Upper lobe of left lung (tissue), 6 donors: ENCODE measurements at regions not wholly inside any gene's neighbourhood (a gene's known extent, or its start where the extent isn't known, plus 50 kb on each side); places are given as distances from the start of the nearest gene placed in this dataset.
"Not testable (repeated sequence)": the region's sequence is repeated elsewhere in the genome, so short reads cannot be mapped to it uniquely, and the experiment has no call there.

Source experiments
- ATAC-seq, 2 donors: fragments of 200-7000 bp; cut with Tn5 transposase; one replicate each; pipeline ENCODE4 v1.9.1; 2022; ENCODE audit warnings: mild to moderate bottlenecking in 2 of 2, moderate library complexity in 2 of 2; ENCODE audit not compliant: low FRiP score in 2 of 2
- DNase-seq, 2 donors: peaks; one replicate each; pipeline ENCODE4 v3.0.0-alpha.2; 2019 to 2020
- H3K27ac ChIP-seq, 4 donors: fragments of 200-600 bp; sonication (generic); one replicate each; pipeline ENCODE4 v1.5.1; 2016 to 2019
- H3K27me3 ChIP-seq, 4 donors: fragments of 200-600 bp; sonication (generic); one replicate each; pipeline ENCODE4 v1.5.1; 2017 to 2019
- H3K36me3 ChIP-seq, 4 donors: fragments of 200-600 bp; sonication (generic); one replicate each; pipeline ENCODE4 v1.5.1; 2016 to 2019
- H3K4me1 ChIP-seq, 4 donors: fragments of 200-600 bp; sonication (generic); one replicate each; pipeline ENCODE4 v1.5.1; 2018 to 2019
- H3K4me3 ChIP-seq, 4 donors: fragments of 200-600 bp; sonication (generic); one replicate each; pipeline ENCODE4 v1.5.1; 2017 to 2019; ENCODE audit warnings: mild to moderate bottlenecking in 2 of 4, moderate library complexity in 1 of 4
- H3K9me3 ChIP-seq, 4 donors: fragments of 200-600 bp; sonication (generic); one replicate each; pipeline ENCODE4 v1.5.1; 2018 to 2019
- EP300 ChIP-seq, 4 donors: sonication (generic); formaldehyde crosslinking; IDR thresholded peaks; one replicate each; pipeline ENCODE4 v1.5.1; 2017; ENCODE audit warnings: antibody characterized with exemption in 4 of 4, control low read depth in 2 of 4
- POLR2A ChIP-seq, 4 donors: fragments of 450-650 bp; IDR thresholded peaks; one replicate each; pipeline ENCODE4 v1.5.1; 2016 to 2017; ENCODE audit warnings: antibody characterized with exemption in 4 of 4, mild to moderate bottlenecking in 2 of 4
- POLR2AphosphoS5 ChIP-seq, 2 donors: sonication (generic); formaldehyde crosslinking; IDR thresholded peaks; one replicate each; pipeline ENCODE4 v1.5.1; 2017; ENCODE audit warnings: antibody characterized with exemption in 2 of 2
- WGBS, 2 donors: methylation state at CpG; one replicate each; pipeline ENCODE4 v1.1.5; 2017 to 2018; 5-methylcytosine and 5-hydroxymethylcytosine counted together
- TF ChIP-seq, protein P1 (sequence below), 6 experiments: fragments of 450-650 bp in 4 of 6; fragments of 200-600 bp in 2 of 6; sonication (generic) in 2 of 6; IDR thresholded peaks; one replicate each; pipeline ENCODE4 v1.5.1; 2016 to 2019; ENCODE audit warnings: antibody characterized with exemption in 6 of 6
- donor health status: DM: no; HTN: no; CAD: no; lungs with moderate emphysema.
- donor health status: DM: no; HTN: yes; CAD: no; lungs with severe emphysema.

GRCh38 chr6:27049863-27050781 lies 197.4 kb upstream of the PRSS16 start:
- Histone ChIP-seq H3K27ac (no peak overlapping the region), H3K4me1 (peaks cover 0 to 3% (median 0%) of the 10 kb centered on the region in 4 donors), H3K27me3 (no peaks in the 10 kb centered on the region), H3K9me3 (no peaks in the 10 kb centered on the region), H3K36me3 (no peaks in the 10 kb centered on the region), H3K4me3 (no peak overlapping the region)
- WGBS, 2 donors, result 71% methylated on average over 26 to 30 of the region's 30 CpGs
- peak in 1 of 2 donors; percentile 53 for ATAC-seq
- TF ChIP-seq, protein P1, sequence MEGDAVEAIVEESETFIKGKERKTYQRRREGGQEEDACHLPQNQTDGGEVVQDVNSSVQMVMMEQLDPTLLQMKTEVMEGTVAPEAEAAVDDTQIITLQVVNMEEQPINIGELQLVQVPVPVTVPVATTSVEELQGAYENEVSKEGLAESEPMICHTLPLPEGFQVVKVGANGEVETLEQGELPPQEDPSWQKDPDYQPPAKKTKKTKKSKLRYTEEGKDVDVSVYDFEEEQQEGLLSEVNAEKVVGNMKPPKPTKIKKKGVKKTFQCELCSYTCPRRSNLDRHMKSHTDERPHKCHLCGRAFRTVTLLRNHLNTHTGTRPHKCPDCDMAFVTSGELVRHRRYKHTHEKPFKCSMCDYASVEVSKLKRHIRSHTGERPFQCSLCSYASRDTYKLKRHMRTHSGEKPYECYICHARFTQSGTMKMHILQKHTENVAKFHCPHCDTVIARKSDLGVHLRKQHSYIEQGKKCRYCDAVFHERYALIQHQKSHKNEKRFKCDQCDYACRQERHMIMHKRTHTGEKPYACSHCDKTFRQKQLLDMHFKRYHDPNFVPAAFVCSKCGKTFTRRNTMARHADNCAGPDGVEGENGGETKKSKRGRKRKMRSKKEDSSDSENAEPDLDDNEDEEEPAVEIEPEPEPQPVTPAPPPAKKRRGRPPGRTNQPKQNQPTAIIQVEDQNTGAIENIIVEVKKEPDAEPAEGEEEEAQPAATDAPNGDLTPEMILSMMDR (IDR thresholded peaks at IDR 0.05), result no peak
- TF ChIP-seq POLR2A (IDR thresholded peaks at IDR 0.05) (no peak), EP300 (IDR thresholded peaks at IDR 0.05) (no peak), POLR2AphosphoS5 (IDR thresholded peaks at IDR 0.05) (peak in 1 of 2 donors; percentile 43)
- DNase-seq, result peak; percentile 68 to 79

DNA sequence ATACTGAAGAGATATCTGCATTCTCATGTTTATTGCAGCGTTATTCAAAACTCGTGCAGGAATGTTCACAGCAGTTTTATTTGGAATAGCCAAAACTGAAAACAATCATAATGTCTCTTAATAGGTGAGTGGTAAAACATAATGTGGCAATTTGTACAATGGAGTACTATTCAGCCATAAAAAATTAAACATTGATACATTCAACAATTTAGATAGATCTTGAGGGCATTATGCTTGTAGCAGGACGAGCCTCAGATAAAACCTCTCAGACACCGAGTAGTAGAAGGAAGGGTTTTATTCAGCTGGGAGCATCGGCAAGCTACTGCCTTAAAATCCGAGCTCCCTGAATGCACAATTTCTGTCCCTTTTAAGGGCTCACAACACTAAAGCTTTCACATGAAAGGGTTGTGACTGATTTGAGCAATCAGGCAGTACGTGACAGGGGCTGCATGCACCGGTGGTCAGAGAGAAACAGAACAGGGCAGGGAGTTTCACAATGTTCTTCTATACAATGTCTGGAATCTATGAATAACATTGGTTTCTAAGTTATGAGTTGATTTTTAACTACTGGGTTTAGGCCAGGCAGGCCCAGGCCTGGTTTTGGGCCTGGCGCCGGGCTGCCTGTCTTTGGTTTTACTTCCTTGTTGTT lies 195.3 kb upstream of the PRSS16 start:
- H3K4me1 ChIP-seq, H3K9me3 ChIP-seq, DNase-seq, H3K36me3 ChIP-seq, H3K27ac ChIP-seq, ATAC-seq, H3K4me3 ChIP-seq, H3K27me3 ChIP-seq: not testable (repeated sequence)
- 82 to 90% methylated on average over 10 of the region's 10 CpGs for WGBS, 2 donors

DNA sequence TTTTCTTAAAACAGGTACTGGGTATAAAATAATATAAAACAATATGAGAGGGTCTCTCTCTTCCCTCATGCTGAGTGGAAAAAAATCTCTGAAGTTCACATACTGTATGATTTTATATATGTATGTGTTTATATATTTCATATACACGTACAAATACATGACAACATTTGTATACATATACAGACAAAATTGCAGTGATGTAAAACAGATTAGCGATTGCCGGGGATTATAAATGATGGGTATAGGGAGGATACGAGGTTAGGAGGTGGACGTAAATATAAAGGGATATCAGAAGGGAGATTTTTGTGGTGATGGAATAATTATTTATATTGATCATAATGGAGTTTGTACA lies 194.8 kb upstream of the PRSS16 start:
- Histone ChIP-seq H3K9me3 (no peaks in the 10 kb centered on the region), H3K27ac (no peak overlapping the region), H3K36me3 (no peaks in the 10 kb centered on the region), H3K4me3 (no peak overlapping the region), H3K4me1 (peaks cover 0 to 3% (median 0%) of the 10 kb centered on the region in 4 donors), H3K27me3 (no peaks in the 10 kb centered on the region)
- ATAC-seq, result no peak
- no peak for DNase-seq
- no peak for TF ChIP-seq EP300 (IDR thresholded peaks at IDR 0.05)
- TF ChIP-seq, protein P1 (IDR thresholded peaks at IDR 0.05), result no peak
- TF ChIP-seq POLR2A (IDR thresholded peaks at IDR 0.05), result no peak
- no peak for TF ChIP-seq POLR2AphosphoS5 (IDR thresholded peaks at IDR 0.05)
- 59 to 77% methylated on average over 5 of the region's 5 CpGs for WGBS, 2 donors

- Histone ChIP-seq H3K27ac (no peak overlapping the region), H3K4me1 (peaks cover 0 to 3% (median 0%) of the 10 kb centered on the region in 4 donors), H3K27me3 (no peaks in the 10 kb centered on the region), H3K36me3 (no peaks in the 10 kb centered on the region), H3K4me3 (no peak overlapping the region), H3K9me3 (no peaks in the 10 kb centered on the region)
- DNase-seq (no peak), ATAC-seq (no peak)
- TF ChIP-seq, protein P1 (IDR thresholded peaks at IDR 0.05), result no peak
Observed at GRCh38 chr6:27053738-27054137, 193.8 kb upstream of the PRSS16 start.

- H3K27me3 ChIP-seq, result no peaks in the 10 kb centered on the region
- no peak overlapping the region for H3K4me3 ChIP-seq
- ATAC-seq (no peak), DNase-seq (no peak)
- H3K9me3 ChIP-seq, result no peaks in the 10 kb centered on the region
- WGBS, 2 donors, result 97% methylated on average over 1 of the region's 1 CpG
- H3K36me3 ChIP-seq, result no peaks in the 10 kb centered on the region
- TF ChIP-seq EP300 (IDR thresholded peaks at IDR 0.05), result no peak
- TF ChIP-seq POLR2A (IDR thresholded peaks at IDR 0.05), result no peak
- H3K4me1 ChIP-seq, result no peaks in the 10 kb centered on the region
- H3K27ac ChIP-seq, result no peak overlapping the region
Observed at GRCh38 chr6:27056615-27057014, 190.9 kb upstream of the PRSS16 start.
